ENCODE measurements at regions not wholly inside any gene's neighbourhood (a gene's known extent, or its start where the extent isn't known, plus 50 kb on each side); places are given as distances from the start of the nearest gene placed in this dataset.

- intact Hi-C loops (cut with micrococcal nuclease), result no loop called here
- no peak overlapping the region for H3K27ac ChIP-seq (replicated peaks)
- peaks cover 17% of the 10 kb centered on the region for H3K9me3 ChIP-seq (replicated peaks)
- no peaks in the 10 kb centered on the region for H3K36me3 ChIP-seq
- H3K4me3 ChIP-seq, result no peak overlapping the region
- H3K27me3 ChIP-seq (ENCODE audit: low read depth), result peaks cover 98% of the 10 kb centered on the region
- no peak for DNase-seq
- TF ChIP-seq CTCF (IDR thresholded peaks at IDR 0.05; ENCODE audit: borderline replicate concordance), result no peak
- no peaks in the 10 kb centered on the region for H3K4me1 ChIP-seq
Measured at GRCh38 chr16:86353148-86353547, 157.2 kb upstream of the FOXF1 start.

GRCh38 chr16:86353948-86354347, 156.4 kb upstream of the FOXF1 start:
- H3K4me3 ChIP-seq, result no peak overlapping the region
- no peak for DNase-seq
- no peak for TF ChIP-seq CTCF (IDR thresholded peaks at IDR 0.05; ENCODE audit: borderline replicate concordance)
- intact Hi-C loops (cut with micrococcal nuclease), result no loop called here
- no peak overlapping the region for H3K27ac ChIP-seq (replicated peaks)
- H3K27me3 ChIP-seq (ENCODE audit: low read depth), result peaks cover 98% of the 10 kb centered on the region
- no peaks in the 10 kb centered on the region for H3K4me1 ChIP-seq
- H3K9me3 ChIP-seq (replicated peaks), result peaks cover 17% of the 10 kb centered on the region
- H3K36me3 ChIP-seq, result no peaks in the 10 kb centered on the region

GRCh38 chr16:86354641-86355513, 155.4 kb upstream of the FOXF1 start:
- H3K27ac ChIP-seq (replicated peaks), result no peak overlapping the region
- H3K9me3 ChIP-seq (replicated peaks), result peaks cover 17% of the 10 kb centered on the region
- intact Hi-C loops (cut with micrococcal nuclease), result no loop called here
- H3K4me1 ChIP-seq, result no peaks in the 10 kb centered on the region
- H3K27me3 ChIP-seq (ENCODE audit: low read depth), result peaks cover 98% of the 10 kb centered on the region
- H3K36me3 ChIP-seq, result no peaks in the 10 kb centered on the region
- no peak overlapping the region for H3K4me3 ChIP-seq
- TF ChIP-seq CTCF (IDR thresholded peaks at IDR 0.05; ENCODE audit: borderline replicate concordance), result no peak
- no peak for DNase-seq

- Histone ChIP-seq H3K4me3 (no peak overlapping the region), H3K4me1 (no peaks in the 10 kb centered on the region), H3K36me3 (no peaks in the 10 kb centered on the region), H3K27ac (replicated peaks) (no peak overlapping the region), H3K9me3 (replicated peaks) (peaks cover 17% of the 10 kb centered on the region), H3K27me3 (ENCODE audit: low read depth) (peaks cover 98% of the 10 kb centered on the region)
- intact Hi-C loops (cut with micrococcal nuclease), result no loop called here
- no peak for TF ChIP-seq CTCF (IDR thresholded peaks at IDR 0.05; ENCODE audit: borderline replicate concordance)
- DNase-seq, result no peak
Measured at GRCh38 chr16:86355531-86355930, 154.8 kb upstream of the FOXF1 start.

- H3K27ac ChIP-seq (replicated peaks), result no peak overlapping the region
- H3K4me1 ChIP-seq, result no peaks in the 10 kb centered on the region
- H3K27me3 ChIP-seq (ENCODE audit: low read depth), result peaks cover 98% of the 10 kb centered on the region
- no peak for DNase-seq
- TF ChIP-seq CTCF (IDR thresholded peaks at IDR 0.05; ENCODE audit: borderline replicate concordance), result no peak
- no peak overlapping the region for H3K4me3 ChIP-seq
- intact Hi-C loops (cut with micrococcal nuclease), result no loop called here
- peaks cover 17% of the 10 kb centered on the region for H3K9me3 ChIP-seq (replicated peaks)
- H3K36me3 ChIP-seq, result no peaks in the 10 kb centered on the region
Measured at GRCh38 chr16:86355951-86356350, 154.4 kb upstream of the FOXF1 start.
